Activated effector memory CD4-positive, alpha-beta T cell treated with anti-CD3 and anti-CD28 coated beads, Interleukin-2, amount 50 U/mL, for 16 hours (primary cell): ENCODE measurements at regions not wholly inside any gene's neighbourhood (a gene's known extent, or its start where the extent isn't known, plus 50 kb on each side); places are given as distances from the start of the nearest gene placed in this dataset.
"Not testable (repeated sequence)": the region's sequence is repeated elsewhere in the genome, so short reads cannot be mapped to it uniquely, and the experiment has no call there.

Experiments used
- DNase-seq: peaks from one replicate; pipeline ENCODE4 v3.0.0-alpha.2; 2020

GRCh38 chr2:219727771-219728429 is 100.5 kb downstream of the SLC4A3 start:
- DNase-seq = no peak

DNA sequence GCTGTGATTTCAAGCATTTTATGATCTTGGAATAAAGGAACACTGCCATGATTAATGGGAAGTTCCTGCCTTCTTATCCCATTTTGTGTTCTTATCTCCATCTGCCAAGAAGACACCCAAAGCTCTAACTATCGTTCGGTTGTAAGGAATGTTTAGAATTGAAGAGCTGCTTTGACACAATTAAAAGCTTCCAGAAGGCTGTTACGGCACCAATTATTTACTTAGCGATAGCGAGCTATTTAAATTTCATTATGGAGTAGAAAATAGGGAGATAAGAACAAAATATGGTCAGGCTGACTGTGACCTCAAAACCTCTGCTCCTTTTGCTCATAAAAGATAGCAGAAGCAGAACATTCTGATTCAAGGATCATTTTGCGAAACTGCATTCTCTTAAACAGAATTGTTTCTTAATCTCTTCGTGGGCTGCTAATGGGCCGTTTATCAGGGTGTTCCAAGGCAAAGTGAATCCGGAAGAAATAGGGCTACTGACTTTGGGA is 101.6 kb downstream of the SLC4A3 start:
- DNase-seq = no peak

DNA sequence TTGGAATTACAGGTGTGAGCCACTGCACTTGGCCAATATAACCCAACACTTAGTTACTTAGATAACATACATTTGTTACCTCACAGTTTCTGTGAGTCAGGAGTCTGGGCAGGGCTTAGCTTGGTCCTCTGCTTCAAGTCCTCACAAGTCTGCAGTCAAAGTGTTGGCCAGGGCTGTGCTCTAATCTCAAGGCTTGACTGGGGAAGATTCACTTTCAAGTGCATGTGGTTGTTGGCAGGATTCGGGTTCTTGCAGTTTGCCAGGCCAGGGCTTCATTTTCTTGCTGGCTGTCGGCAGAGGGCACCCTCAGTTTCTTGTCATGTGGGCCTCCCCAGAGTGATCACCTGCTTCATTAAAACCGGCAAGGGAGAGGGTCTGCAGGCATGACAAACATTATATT is 103.7 kb downstream of the SLC4A3 start:
- no peak for DNase-seq

DNA sequence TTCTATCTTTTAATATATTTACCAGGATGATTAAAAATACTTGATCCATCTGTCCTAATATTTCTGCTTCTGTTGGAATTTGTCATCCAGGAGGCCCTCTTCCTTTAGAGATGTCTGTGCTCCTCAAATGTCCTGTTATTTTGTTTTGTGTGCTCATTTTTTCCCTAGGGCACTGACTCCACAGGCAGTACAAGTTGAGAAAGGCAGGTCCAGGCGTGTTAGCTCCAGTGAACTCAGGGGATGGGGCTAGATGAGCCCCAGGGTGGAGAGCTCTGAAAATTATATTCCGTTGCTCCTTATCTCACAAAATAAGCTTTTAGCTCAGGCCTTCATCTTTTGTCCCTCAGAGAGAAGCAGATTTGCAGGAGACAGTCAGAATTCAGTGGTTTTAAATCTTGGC is 105.7 kb downstream of the SLC4A3 start:
- no peak for DNase-seq

- no peak for DNase-seq
These were observed 106.3 kb downstream of the SLC4A3 start for GRCh38 chr2:219733746-219734145.

DNA sequence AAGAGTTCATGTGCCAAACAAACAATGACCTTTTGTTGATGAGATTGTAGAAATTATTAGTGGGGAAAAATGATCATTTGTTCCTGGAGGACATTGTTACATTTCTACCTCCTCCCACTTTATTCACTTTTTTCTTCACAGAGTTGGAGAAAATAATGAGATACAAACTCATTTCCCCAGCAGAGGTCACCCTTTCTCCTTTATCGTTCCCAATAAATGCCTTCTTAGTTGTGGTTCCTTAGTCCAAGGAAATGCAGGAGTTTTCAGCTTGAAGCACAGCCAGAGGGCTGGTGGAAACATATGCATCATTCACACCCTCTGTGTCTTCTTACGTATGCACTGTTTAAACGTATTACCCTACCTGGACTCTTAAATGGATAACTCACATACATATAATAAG is 108.8 kb downstream of the SLC4A3 start:
- DNase-seq = no peak

DNA sequence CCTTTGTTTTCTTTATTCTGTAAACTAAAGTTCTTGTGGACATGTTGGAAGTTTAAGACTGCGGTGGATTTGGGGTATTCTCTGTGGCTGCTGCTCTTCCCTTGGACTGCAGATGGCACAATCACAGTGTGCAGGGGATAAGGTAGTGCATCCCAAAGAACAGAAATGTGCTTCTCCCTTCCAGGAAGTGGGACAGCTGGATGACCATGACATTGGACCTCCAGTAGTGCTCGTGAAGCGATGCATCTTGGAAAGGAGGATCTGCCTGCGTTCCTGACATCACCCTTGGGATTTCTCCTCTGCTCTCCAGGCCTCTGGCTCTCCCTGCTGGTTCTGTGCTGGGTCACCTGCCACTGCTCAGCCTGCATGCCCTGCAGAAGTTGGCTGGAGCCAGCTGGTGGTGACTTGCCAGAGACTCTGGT is 109.9 kb downstream of the SLC4A3 start:
- no peak for DNase-seq

DNA sequence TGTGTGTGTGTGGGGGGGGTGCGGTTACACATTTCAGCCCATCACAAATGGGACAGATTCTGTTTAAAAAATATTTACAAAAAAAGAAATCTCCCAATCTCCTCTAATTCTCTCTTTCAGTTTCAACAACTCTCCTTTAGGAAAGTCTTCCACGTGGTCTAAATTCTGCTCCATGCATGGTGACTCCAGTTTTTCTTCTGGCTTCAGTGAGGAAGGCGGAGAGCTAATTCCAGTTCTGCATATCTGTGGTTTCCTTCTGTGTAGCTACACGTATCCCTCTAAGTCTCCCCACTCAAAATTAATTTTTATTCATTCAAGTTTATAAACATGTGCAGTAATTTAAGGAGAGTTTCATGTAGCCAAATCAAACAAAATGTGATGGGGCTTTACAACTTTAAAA is 111.6 kb downstream of the SLC4A3 start:
- no peak for DNase-seq

GRCh38 chr2:219739866-219740440 is 112.5 kb downstream of the SLC4A3 start:
- DNase-seq = no peak

- no peak for DNase-seq
These were observed 116.1 kb downstream of the SLC4A3 start for GRCh38 chr2:219743548-219743947.

DNA sequence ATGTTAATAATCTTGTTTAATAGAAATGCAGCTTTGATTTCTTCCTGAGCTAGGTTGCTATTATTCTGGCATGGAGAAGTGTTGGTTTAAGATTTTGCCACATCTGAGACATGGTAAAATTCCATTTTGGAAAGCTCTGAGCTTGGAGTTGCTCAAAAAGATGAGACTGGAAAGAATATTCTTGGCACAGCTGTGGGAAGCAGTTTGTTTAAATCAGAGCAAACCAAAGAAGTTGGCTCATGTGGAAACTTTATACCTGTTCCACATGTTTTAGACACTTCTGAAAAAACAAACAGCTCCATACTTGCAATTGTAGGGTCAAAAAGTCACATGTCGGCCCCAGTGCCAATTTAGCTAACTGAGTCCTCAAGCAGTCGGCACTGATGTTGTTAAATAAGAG is 116.6 kb downstream of the SLC4A3 start:
- DNase-seq = no peak

DNA sequence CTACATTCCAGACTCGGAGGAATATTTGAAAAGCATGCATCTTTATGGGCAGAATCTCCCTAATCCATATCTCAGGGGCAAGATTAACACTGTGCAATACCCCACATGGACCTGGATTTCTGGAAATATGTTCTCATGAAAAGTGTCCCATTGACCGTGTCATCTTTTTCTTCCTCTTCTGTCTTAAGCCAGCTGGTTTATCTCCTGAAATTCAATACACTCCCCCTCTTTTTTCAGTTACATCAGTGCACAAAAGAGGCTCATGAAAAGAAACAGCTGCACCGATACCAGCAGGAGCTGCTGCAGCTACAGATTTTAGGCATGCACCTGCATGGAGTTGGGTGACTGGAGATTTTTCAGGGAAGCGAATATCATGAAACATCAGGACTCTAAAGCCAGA is 117.2 kb downstream of the SLC4A3 start:
- DNase-seq = no peak

DNA sequence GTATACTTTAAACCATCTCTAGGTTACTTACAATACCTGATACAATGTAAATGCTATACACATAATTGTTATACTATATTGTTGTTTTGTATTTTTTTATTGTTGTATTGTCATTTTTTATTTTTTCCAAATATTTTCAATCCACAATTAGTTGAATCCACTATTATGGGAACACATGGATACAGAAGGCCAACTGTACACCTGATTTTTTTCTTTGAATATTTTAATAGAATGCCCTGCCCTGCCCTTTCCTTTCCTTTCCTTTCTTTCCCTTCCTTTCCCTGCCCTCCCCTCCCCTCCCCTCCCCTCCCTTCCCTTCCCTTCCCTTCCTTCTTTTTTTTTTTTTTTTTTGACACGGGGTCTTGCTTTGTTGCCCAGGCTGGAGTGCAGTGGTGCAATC is 120.2 kb downstream of the SLC4A3 start:
- no peak for DNase-seq

DNA sequence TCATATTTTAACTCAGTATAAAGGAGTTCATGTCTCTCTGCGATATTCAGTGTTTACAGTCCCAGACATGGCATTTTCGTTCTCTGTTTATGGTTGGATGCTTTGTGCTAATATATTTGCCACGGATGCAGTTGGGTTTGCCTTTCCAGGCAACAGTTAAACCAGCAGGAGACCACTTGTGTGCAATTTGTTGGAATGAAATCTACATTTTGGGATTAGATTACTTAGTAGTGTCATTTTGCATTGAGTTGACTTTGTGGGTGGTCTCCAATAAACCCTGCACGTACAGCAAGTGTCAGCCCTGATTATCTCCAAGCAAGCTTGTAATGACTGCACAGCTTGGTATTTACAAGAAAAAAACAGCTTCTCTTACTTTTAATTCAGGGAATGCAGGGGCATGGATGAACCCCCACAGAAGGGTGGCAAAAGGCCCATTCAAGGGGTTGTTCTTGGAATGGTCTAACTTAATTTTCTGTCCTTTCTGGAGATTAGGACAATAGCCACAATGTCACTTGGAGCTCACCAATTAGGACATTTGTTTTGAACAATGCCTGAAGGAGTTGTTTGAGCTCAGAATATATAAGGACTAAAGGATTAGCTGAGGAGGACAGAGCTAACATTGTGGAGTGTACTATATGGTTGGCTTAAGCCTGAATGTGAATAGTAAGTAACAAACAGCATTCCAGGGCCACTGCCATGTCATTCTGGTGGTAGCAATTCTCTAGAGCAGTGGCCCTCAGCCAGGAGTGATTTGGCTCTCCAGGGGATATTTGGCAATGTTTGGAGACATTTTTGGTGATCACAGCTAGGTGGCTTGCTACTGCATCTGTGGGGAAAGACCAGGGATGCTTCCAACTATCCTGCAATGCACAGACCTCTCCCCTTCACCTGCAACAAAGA is 121.5 kb downstream of the SLC4A3 start:
- DNase-seq = no peak

GRCh38 chr2:219751121-219751520 is 123.7 kb downstream of the SLC4A3 start:
- not testable (repeated sequence) for DNase-seq

GRCh38 chr2:219752726-219753125 is 125.3 kb downstream of the SLC4A3 start:
- no peak for DNase-seq

GRCh38 chr2:219758907-219759680 is 131.7 kb downstream of the SLC4A3 start:
- DNase-seq = no peak

GRCh38 chr2:219759801-219760200 is 132.4 kb downstream of the SLC4A3 start:
- no peak for DNase-seq

DNA sequence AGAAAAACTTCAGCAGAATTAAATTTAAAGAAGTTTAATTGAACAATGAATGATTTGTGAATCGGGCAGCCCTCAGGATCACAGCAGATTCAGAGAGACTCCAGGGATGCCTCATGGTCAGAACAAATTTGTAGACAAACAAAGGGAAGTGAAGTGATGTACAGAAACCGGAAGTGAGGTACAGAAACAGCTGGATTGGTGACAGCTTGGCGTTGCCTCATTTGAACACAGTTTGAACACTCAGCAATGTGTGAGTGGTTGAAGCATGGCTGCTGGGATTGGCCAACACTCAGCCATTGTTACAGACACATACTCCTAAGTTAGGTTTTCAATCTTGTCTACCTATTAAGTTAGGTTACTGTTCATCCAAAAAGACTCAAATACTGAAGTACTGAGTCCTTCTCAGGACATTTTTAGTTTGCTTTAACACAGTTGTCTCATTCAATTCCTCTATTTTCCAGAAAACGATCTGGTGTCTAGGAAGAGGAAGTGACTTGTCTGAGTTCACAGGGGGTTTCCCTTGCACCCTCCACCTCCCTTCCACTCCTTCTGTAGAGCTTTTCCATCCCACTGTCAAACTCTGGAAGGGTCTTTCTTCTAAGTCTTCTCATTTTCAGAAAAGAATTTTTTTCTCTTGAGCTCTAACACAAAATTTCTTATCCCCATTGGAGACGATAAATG is 137.9 kb downstream of the SLC4A3 start:
- DNase-seq = no peak

DNA sequence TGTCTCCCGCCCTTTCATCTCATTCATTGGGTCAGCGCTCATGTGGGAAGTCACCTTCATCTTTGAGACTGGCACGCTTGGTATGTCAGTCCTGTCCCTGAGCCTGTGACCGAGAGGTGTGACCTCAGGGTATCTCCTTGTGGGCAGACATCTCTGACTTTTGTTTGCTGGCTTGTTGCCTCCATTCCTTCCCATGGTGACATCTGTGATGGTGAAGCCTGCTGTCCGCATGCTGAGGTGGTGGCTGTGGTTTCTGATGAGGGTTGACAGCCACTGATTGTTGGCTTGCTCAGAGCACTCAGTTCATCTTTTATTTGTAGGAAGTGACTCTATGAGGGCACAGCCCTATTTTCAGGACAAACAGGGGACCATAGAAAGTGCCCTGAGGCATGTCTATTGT is 139.2 kb downstream of the SLC4A3 start:
- no peak for DNase-seq

GRCh38 chr2:219769090-219769910 is 141.9 kb downstream of the SLC4A3 start:
- DNase-seq = no peak
